HepG2 (cell line): ENCODE measurements at regions not wholly inside any gene's neighbourhood (a gene's known extent, or its start where the extent isn't known, plus 50 kb on each side); places are given as distances from the start of the nearest gene placed in this dataset.

Experiments used
- ATAC-seq: fragments of 200-7000 bp; cut with Tn5 transposase; 3 replicates; pipeline ENCODE4 v1.9.1; 2020; ENCODE audit warnings: mild to moderate bottlenecking, moderate library complexity
- BruUV-seq: library from RNA; stranded (reverse); fragments of 400-500 nt; replicated peaks from 2 replicates; lab custom pipeline; 2021; lab: Mats Ljungman, UMichigan
- CTCF ChIA-PET: fragments of 300-600 bp; formaldehyde crosslinking; extraction: SDS; loops from one replicate; lab custom pipeline; 2021; ENCODE audit warnings: low total read pairs, inconsistent platforms, low intra/inter-chr PET ratio; lab: Yijun Ruan, JAX
- POLR2A ChIA-PET: fragments of 350-600 bp; sonication (Branson Sonifier 250); formaldehyde crosslinking; loops from one replicate; lab custom pipeline; 2020; ENCODE audit warnings: antibody characterized with exemption, inconsistent platforms; lab: Yijun Ruan, JAX
- DNase-seq: peaks from one replicate; pipeline ENCODE4 v3.0.0-alpha.2; 2015; ENCODE audit warnings: low spot score
- FAIRE-seq: peaks from 3 replicates; lab custom pipeline; 2011; peaks lifted over from hg19 to GRCh38; lab: Jason Lieb, UNC
- H2AFZ ChIP-seq: one replicate; pipeline ENCODE4 v1.6.1; 2011; ENCODE audit warnings: low read length, inconsistent platforms
- H3K27ac ChIP-seq: fragments of 300-600 bp; 3 replicates; pipeline ENCODE4 v1.8.0; 2011; ENCODE audit warnings: mixed run types, mild to moderate bottlenecking, mixed read lengths, low read length, inconsistent platforms; ENCODE audit not compliant: insufficient read depth; ENCODE audit errors: extremely low read length
- H3K27me3 ChIP-seq, 2 experiments: fragments of 200-600 bp in 1 of 2; 2 replicates in 1 of 2; 3 replicates in 1 of 2; pipeline versions ENCODE4 v1.6.0 to v1.8.0; 2011; ENCODE audit warnings: low read length in 2 of 2, mild to moderate bottlenecking in 2 of 2, moderate library complexity in 2 of 2, inconsistent platforms in 1 of 2; ENCODE audit not compliant: insufficient read depth in 2 of 2, control insufficient read depth in 1 of 2
- H3K36me3 ChIP-seq, 2 experiments: fragments of 200-600 bp in 1 of 2; replicated peaks in 1 of 2; 2 replicates in 1 of 2; 3 replicates in 1 of 2; pipeline versions ENCODE4 v1.5.1 to v1.8.0; 2011; ENCODE audit warnings: low read length in 2 of 2, inconsistent platforms in 1 of 2; ENCODE audit not compliant: insufficient read depth in 2 of 2, control insufficient read depth in 1 of 2
- H3K4me1 ChIP-seq: 2 replicates; pipeline ENCODE4 v1.5.1; 2012; ENCODE audit warnings: low read length, inconsistent platforms; ENCODE audit not compliant: insufficient read depth
- H3K4me2 ChIP-seq: 2 replicates; pipeline ENCODE4 v1.6.0; 2011; ENCODE audit warnings: low read depth, low read length, inconsistent platforms
- H3K4me3 ChIP-seq, 3 experiments: fragments of 200-600 bp in 1 of 3; sonication (generic), shearing (Covaris generic) in 1 of 3; replicated peaks in 1 of 3; 2 replicates each; pipeline ENCODE4 v1.5.1; 2011 to 2016; ENCODE audit warnings: low read length in 3 of 3, inconsistent platforms in 2 of 3, low read depth in 2 of 3, mild to moderate bottlenecking in 2 of 3, control low read depth in 1 of 3, mixed read lengths in 1 of 3; ENCODE audit not compliant: insufficient read depth in 1 of 3
- H3K79me2 ChIP-seq: one replicate; pipeline ENCODE4 v1.6.1; 2011; ENCODE audit warnings: low read length, inconsistent platforms; ENCODE audit not compliant: insufficient read depth
- H3K9ac ChIP-seq: 2 replicates; pipeline ENCODE4 v1.6.0; 2011; ENCODE audit warnings: mild to moderate bottlenecking, low read depth, low read length, inconsistent platforms; ENCODE audit not compliant: insufficient read depth
- H3K9me3 ChIP-seq: 2 replicates; pipeline ENCODE4 v1.5.1; 2012; ENCODE audit warnings: mild to moderate bottlenecking, low read length
- H4K20me1 ChIP-seq: 2 replicates; pipeline ENCODE4 v1.6.0; 2011; ENCODE audit warnings: inconsistent platforms, mild to moderate bottlenecking, low read length, moderate library complexity; ENCODE audit not compliant: insufficient read depth
- DR1 ChIP-seq: sonication (generic); formaldehyde crosslinking; IDR thresholded peaks from 2 replicates; pipeline ENCODE4 v1.8.0; 2021; ENCODE audit warnings: mild to moderate bottlenecking, missing genetic modification reagents, inconsistent platforms
- GATAD1 ChIP-seq: IDR thresholded peaks from 2 replicates; pipeline ENCODE4 v1.6.1; 2016; ENCODE audit warnings: missing genetic modification reagents, missing compliant biosample characterization
- HNRNPK ChIP-seq: fragments of 200-400 bp; formaldehyde crosslinking; IDR thresholded peaks from 2 replicates; pipeline ENCODE4 v1.6.1; 2018; ENCODE audit warnings: low read length, low read depth, moderate library complexity, mild to moderate bottlenecking; ENCODE audit not compliant: poor library complexity, severe bottlenecking
- KLF13 ChIP-seq: sonication (generic); formaldehyde crosslinking; IDR thresholded peaks from 2 replicates; pipeline ENCODE4 v1.4.0; 2020; ENCODE audit warnings: mild to moderate bottlenecking, missing genetic modification reagents
- RBM39 ChIP-seq: fragments of 200-400 bp; formaldehyde crosslinking; IDR thresholded peaks from one replicate; pipeline ENCODE4 v1.6.1; 2018; ENCODE audit warnings: antibody characterized with exemption, mild to moderate bottlenecking, low read depth, low read length; ENCODE audit not compliant: poor library complexity, severe bottlenecking
- SMAD1 ChIP-seq: sonication (generic); formaldehyde crosslinking; IDR thresholded peaks from 2 replicates; pipeline ENCODE4 v1.4.0; 2020; ENCODE audit warnings: missing genetic modification reagents, low read depth, mild to moderate bottlenecking, borderline replicate concordance
- SPEN ChIP-seq: sonication (generic); formaldehyde crosslinking; IDR thresholded peaks from 2 replicates; pipeline ENCODE4 v1.5.1; 2020; ENCODE audit warnings: low read depth, mild to moderate bottlenecking, missing genetic modification reagents
- TRIM22 ChIP-seq: fragments of 450-650 bp; IDR thresholded peaks from 2 replicates; pipeline ENCODE4 v1.6.1; 2017
- ZFP37 ChIP-seq: sonication (generic); formaldehyde crosslinking; IDR thresholded peaks from 2 replicates; pipeline ENCODE4 v1.4.0; 2020; ENCODE audit warnings: missing genetic modification reagents, borderline replicate concordance
- ZNF12 ChIP-seq: sonication (generic); formaldehyde crosslinking; IDR thresholded peaks from 2 replicates; pipeline ENCODE4 v1.5.0; 2020; ENCODE audit warnings: missing genetic modification reagents
- ZNF570 ChIP-seq: sonication (generic); formaldehyde crosslinking; IDR thresholded peaks from 2 replicates; pipeline ENCODE4 v1.4.0; 2020; ENCODE audit warnings: mild to moderate bottlenecking, missing genetic modification reagents, borderline replicate concordance
- ZNF710 ChIP-seq: sonication (generic); formaldehyde crosslinking; IDR thresholded peaks from 2 replicates; pipeline ENCODE4 v1.5.0; 2020; ENCODE audit warnings: mild to moderate bottlenecking, missing genetic modification reagents, borderline replicate concordance
- WGBS: methylation state at CpG from one replicate; pipeline ENCODE4 v1.1.6; 2017; ENCODE audit warnings: low lambda C conversion rate; 5-methylcytosine and 5-hydroxymethylcytosine counted together
- in situ Hi-C: cut with HindIII; loops from 2 replicates; pipeline ENCODE4 v1.10.0; 2017; ENCODE audit warnings: low pct_unique_long_range_greater_than_20kb; ENCODE audit not compliant: extremely low pct_ligation_motif_present
- intact Hi-C: fragments of 100-400 bp; cut with micrococcal nuclease; formaldehyde crosslinking; loops from one replicate; pipeline ENCODE4 v1.10.0; 2022; ENCODE audit not compliant: unreplicated experiment

- in situ Hi-C loops (no loop called here), intact Hi-C loops (no loop called here)
- Histone ChIP-seq H3K4me1 (no peaks in the 10 kb centered on the region), H3K9me3 (peaks cover 96% of the 10 kb centered on the region), H3K4me3 (no peak overlapping the region), H3K79me2 (no peaks in the 10 kb centered on the region), H3K36me3 (no peaks in the 10 kb centered on the region), H3K27me3 (no peaks in the 10 kb centered on the region), H3K9ac (no peak overlapping the region), H3K27ac (no peak overlapping the region), H3K4me2 (no peak overlapping the region), H2AFZ (no peak overlapping the region), H4K20me1 (no peaks in the 10 kb centered on the region)
- WGBS, result 3% methylated on average over 3 of the region's 3 CpGs
- no peak for ATAC-seq
- FAIRE-seq, result no peak
- ChIA-PET CTCF (no interaction called here), POLR2A (no interaction called here)
- TF ChIP-seq SMAD1 (CRISPR knock-in tag) (no peak), DR1 (CRISPR knock-in tag) (no peak), GATAD1 (CRISPR knock-in tag) (no peak), HNRNPK (no peak), RBM39 (no peak), TRIM22 (no peak), KLF13 (CRISPR knock-in tag) (no peak)
- BruUV-seq, result no TSS peak
- no peak for DNase-seq
Measured at GRCh38 chr20:39837561-39837960, 851.5 kb downstream of the MAFB start.

GRCh38 chr20:39835130-39835842 is 853.8 kb downstream of the MAFB start:
- H3K4me1 ChIP-seq, result no peaks in the 10 kb centered on the region
- H3K27ac ChIP-seq, result no peak overlapping the region
- in situ Hi-C loops (no loop called here), intact Hi-C loops (no loop called here)
- ChIA-PET POLR2A (no interaction called here), CTCF (no interaction called here)
- no peaks in the 10 kb centered on the region for H3K36me3 ChIP-seq
- H2AFZ ChIP-seq, result no peak overlapping the region
- H3K9ac ChIP-seq, result no peak overlapping the region
- H3K9me3 ChIP-seq, result peaks cover 96% of the 10 kb centered on the region
- FAIRE-seq (no peak), DNase-seq (no peak), ATAC-seq (no peak)
- no peaks in the 10 kb centered on the region for H4K20me1 ChIP-seq
- WGBS, result 38% methylated on average over 7 of the region's 7 CpGs
- no TSS peak for BruUV-seq
- no peak overlapping the region for H3K4me3 ChIP-seq
- no peaks in the 10 kb centered on the region for H3K27me3 ChIP-seq
- H3K79me2 ChIP-seq, result no peaks in the 10 kb centered on the region
- H3K4me2 ChIP-seq, result no peak overlapping the region
- TF ChIP-seq ZNF12 (CRISPR knock-in tag), result no peak
- no peak for TF ChIP-seq SPEN
- TF ChIP-seq ZNF570 (CRISPR knock-in tag), result no peak
- no peak for TF ChIP-seq ZFP37 (CRISPR knock-in tag)
- no peak for TF ChIP-seq ZNF710 (CRISPR knock-in tag)
